ENCODE measurements at regions not wholly inside any gene's neighbourhood (a gene's known extent, or its start where the extent isn't known, plus 50 kb on each side); places are given as distances from the start of the nearest gene placed in this dataset.
A peak's percentile ranks its signal among the peaks of the same experiment; 100 is the strongest.

- in situ Hi-C loops (cut with HindIII; ENCODE audit: low sequenced_read_pairs), result no loop called here
- DNase-seq (ENCODE audit: low spot score), result peak; percentile 3
Measured at GRCh38 chr10:10870523-10871241, 147.0 kb upstream of the CELF2 start.

DNA sequence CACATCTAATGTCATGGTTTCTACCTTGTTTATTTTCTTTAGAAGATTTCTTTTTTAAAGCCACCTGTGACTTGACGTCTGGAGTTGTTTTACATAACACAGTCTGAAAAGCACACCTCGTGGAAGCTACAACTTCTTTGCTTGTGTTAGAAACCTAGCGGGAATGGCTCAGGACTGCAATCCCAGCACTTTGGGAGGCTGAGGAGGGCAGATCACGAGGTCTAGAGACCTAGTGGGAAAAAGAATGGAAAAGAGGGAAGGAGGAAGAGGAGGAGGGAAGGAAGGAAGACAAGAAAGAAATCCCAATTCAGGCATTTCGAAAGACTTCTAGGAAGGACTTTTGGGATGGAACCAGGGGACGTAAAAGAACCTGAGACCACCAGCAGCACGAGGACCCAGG lies 146.3 kb upstream of the CELF2 start:
- in situ Hi-C loops (cut with HindIII; ENCODE audit: low sequenced_read_pairs), result no loop called here
- no peak for DNase-seq (ENCODE audit: low spot score)

GRCh38 chr10:10872035-10872673 lies 145.5 kb upstream of the CELF2 start:
- in situ Hi-C loops (cut with HindIII; ENCODE audit: low sequenced_read_pairs), result no loop called here
- no peak for DNase-seq (ENCODE audit: low spot score)

DNA sequence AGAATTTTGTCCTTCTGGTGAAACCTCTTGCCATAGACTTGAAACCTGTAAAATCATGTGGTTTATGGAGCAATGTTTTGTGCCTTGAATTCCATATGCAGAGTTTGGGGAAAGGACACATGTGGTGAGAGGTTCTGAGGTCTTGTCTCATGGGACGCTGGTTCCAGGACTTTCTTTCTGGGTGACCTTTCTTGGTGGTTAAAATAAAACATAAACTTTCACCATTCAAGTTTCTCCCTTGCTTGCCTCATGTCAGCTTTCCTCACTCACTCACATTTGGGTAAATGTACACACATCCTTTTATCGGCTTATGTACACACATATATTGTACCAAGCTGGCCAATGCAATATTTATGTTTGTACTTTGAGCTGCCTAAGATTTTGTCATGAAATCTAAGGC lies 144.9 kb upstream of the CELF2 start:
- in situ Hi-C loops (cut with HindIII; ENCODE audit: low sequenced_read_pairs), result no loop called here
- DNase-seq (ENCODE audit: low spot score), result no peak

GRCh38 chr10:10873289-10873688 lies 144.4 kb upstream of the CELF2 start:
- in situ Hi-C loops (cut with HindIII; ENCODE audit: low sequenced_read_pairs), result no loop called here
- DNase-seq (ENCODE audit: low spot score), result no peak

- in situ Hi-C loops (cut with HindIII; ENCODE audit: low sequenced_read_pairs), result no loop called here
Measured at GRCh38 chr10:10873915-10874314, 143.8 kb upstream of the CELF2 start.

DNA sequence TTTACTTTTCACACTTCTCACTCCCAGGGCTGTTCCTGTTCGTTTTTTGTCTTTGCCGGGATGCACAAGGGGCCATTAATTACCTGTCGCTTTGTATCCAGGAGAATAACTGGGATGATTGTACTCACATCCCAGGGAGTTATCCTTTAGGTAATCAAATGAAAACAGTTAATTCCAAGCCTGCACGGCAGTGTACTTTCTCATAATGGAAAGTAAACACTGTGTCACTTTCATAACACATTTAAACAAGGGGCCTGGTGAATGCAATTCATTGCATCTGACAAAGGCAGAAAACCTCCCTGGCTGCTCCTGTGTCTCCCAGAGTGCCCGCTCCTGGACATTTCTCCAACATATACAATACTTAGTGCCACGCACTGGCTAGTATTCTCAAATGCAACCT lies 138.7 kb upstream of the CELF2 start:
- in situ Hi-C loops (cut with HindIII; ENCODE audit: low sequenced_read_pairs), result no loop called here
- no peak for DNase-seq (ENCODE audit: low spot score)

More at GRCh38 chr10:10873915-10874314, 143.8 kb upstream of the CELF2 start:
- no peak for DNase-seq (ENCODE audit: low spot score)

DNA sequence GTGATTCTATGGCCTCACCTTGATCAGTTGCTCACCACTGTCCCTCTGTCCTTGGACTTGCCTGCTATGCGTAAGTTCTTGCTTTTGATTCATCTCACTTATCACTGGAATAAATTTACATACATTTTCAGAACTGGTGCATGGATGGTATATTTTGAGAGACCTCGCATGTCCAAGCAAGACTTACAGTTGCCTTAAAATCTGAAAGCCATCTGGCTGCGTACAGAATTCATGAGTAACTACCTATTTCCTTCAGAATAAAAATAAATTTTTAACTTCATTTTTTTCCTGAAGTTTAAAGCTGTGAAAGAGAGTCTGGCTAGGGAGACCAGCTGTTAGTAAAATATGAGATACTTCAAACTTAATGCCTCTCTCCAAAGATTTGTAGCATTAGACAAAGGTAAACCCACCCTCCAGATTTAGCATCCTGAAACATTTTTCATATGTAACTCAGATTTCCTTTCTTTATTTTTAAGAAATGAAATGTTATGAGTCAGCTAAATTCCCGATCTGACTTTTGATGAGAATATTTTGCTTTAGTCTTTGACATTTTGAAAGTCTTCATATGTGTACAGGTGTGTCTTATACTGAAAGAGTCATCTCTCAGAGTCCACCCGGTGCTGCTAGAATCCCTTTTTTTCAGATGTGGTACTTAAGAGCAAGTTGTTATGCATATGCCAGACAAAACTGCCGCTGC lies 136.4 kb upstream of the CELF2 start:
- in situ Hi-C loops (cut with HindIII; ENCODE audit: low sequenced_read_pairs), result no loop called here
- DNase-seq (ENCODE audit: low spot score), result no peak

DNA sequence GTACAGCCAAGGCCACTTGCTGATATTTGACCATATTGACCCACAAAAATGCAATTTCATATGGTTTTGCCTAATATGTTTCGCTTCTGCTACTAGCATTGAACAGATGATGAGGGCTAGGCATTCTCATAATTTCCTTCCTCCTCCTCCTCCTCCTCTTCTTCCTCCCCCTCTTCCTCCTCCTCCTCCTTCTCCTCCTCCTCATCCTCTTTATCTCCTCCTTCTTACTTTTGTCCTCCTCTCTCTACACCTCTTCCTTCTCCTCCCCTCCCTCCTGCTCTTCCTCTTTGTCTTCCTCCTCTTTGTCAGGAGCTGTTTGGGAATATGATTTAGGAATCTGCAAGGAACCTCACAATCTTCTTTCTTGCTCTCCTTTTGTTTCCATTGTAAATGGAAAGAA lies 133.9 kb upstream of the CELF2 start:
- in situ Hi-C loops (cut with HindIII; ENCODE audit: low sequenced_read_pairs), result no loop called here
- no peak for DNase-seq (ENCODE audit: low spot score)

GRCh38 chr10:10886861-10887531 lies 130.7 kb upstream of the CELF2 start:
- in situ Hi-C loops (cut with HindIII; ENCODE audit: low sequenced_read_pairs), result no loop called here
- DNase-seq (ENCODE audit: low spot score), result no peak

DNA sequence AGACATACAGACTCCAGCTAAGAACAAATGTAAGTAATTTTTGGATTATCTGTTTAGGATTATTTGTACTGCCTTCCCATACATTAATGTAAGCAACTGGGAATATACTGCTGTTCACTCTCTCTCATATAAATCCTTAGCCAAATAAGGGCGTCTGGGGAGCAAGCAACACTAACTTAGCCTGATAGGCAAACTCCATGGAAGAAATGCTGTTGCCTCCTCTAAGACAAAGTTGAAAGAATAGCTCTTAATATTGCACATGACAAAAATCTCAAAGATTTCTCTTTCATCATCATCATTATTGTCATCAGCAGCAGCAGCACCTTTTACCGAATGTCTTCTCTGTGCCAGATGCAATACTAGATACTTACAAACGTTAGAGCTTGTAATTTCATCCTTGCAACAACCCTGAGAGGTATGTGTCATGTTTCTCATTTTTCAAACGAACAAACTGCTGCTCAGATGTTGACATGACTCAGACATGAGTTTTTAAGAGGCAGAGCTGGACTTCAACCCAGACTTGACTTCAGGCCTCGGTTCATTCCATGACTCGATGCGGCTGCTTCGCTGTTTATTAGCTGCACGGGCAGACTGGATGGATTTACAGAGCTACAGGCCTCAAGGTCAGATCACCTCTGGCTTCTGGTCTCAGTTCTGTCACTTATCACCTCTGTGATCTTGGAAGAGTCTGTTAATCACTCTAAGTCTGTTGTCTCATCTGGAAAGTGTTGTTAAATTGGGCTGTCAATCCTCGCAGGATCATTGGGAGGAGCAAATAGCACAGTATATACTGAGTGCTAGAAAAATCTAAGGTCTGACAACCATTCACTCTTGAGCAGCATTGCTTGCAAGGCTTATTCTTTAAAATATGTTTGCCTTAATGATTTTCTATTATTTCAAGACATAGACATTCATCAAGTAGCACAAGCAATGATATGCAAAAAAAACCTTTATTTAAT lies 126.3 kb upstream of the CELF2 start:
- in situ Hi-C loops (cut with HindIII; ENCODE audit: low sequenced_read_pairs), result no loop called here
- DNase-seq (ENCODE audit: low spot score), result no peak

GRCh38 chr10:10892290-10892875 lies 125.3 kb upstream of the CELF2 start:
- no peak for DNase-seq (ENCODE audit: low spot score)
- in situ Hi-C loops (cut with HindIII; ENCODE audit: low sequenced_read_pairs), result no loop called here

- in situ Hi-C loops (cut with HindIII; ENCODE audit: low sequenced_read_pairs), result no loop called here
- no peak for DNase-seq (ENCODE audit: low spot score)
Measured at GRCh38 chr10:10897400-10897799, 120.3 kb upstream of the CELF2 start.

GRCh38 chr10:10901906-10902305 lies 115.8 kb upstream of the CELF2 start:
- no peak for DNase-seq (ENCODE audit: low spot score)
- in situ Hi-C loops (cut with HindIII; ENCODE audit: low sequenced_read_pairs), result no loop called here

- in situ Hi-C loops (cut with HindIII; ENCODE audit: low sequenced_read_pairs), result no loop called here
- DNase-seq (ENCODE audit: low spot score), result no peak
Measured at GRCh38 chr10:10902951-10903350, 114.7 kb upstream of the CELF2 start.

GRCh38 chr10:10903620-10904019 lies 114.1 kb upstream of the CELF2 start:
- in situ Hi-C loops (cut with HindIII; ENCODE audit: low sequenced_read_pairs), result no loop called here
- DNase-seq (ENCODE audit: low spot score), result no peak

DNA sequence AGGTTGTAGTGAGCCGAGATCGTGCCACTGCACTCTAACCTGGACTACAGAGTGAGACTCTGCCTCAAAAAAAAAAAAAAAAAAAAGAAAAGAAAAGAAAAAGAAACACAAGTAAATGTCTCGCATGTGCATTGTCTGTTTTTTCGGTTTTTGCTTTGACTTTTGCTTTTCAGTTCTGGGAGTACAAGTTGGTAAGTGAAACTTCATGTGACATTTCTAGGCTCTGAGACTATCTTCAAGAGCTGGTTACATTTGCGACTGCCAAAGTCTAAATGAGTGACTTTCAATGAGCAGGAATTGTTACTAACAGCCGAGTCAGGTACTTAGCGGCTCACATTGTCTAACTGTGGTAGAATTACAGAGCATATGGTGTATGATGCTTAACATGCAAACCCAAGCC lies 107.0 kb upstream of the CELF2 start:
- in situ Hi-C loops (cut with HindIII; ENCODE audit: low sequenced_read_pairs), result no loop called here

DNA sequence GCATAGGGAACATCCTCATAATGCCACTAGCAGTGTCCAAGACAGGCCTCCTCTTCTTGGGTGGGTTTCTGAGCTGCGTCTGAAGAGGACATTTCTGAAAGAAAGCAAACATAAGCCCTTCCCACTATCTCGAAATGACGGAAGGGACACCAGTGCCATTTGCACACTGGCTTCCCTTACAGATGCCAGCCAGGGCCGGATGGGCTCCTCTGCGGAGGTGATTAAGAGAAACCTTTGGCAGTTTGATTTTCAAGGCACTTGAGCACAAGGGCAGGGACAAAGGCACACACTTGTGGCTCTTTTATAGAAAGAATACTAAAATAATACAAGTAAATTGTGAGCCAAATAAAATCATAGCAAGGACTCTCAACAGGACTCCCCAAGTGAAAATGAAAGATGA lies 106.6 kb upstream of the CELF2 start:
- in situ Hi-C loops (cut with HindIII; ENCODE audit: low sequenced_read_pairs), result no loop called here
- DNase-seq (ENCODE audit: low spot score), result no peak

More for the DNA sequence above, 107.0 kb upstream of the CELF2 start:
- DNase-seq (ENCODE audit: low spot score), result no peak
